Chondrocyte (in vitro differentiated cells): ENCODE measurements at regions not wholly inside any gene's neighbourhood (a gene's known extent, or its start where the extent isn't known, plus 50 kb on each side); places are given as distances from the start of the nearest gene placed in this dataset.
A peak's percentile ranks its signal among the peaks of the same experiment; 100 is the strongest.

Source experiments
- DNase-seq: peaks from one replicate; pipeline ENCODE4 v3.0.0; 2021; ENCODE audit warnings: mixed read lengths, low spot score
- H3K27ac Mint-ChIP-seq: one replicate; pipeline ENCODE4 v1.8.0; 2021; ENCODE audit warnings: mild to moderate bottlenecking, moderate library complexity, mixed read lengths; ENCODE audit not compliant: unreplicated experiment
- H3K27me3 Mint-ChIP-seq: 2 replicates; pipeline ENCODE4 v1.8.0; 2021; ENCODE audit warnings: low read depth, mixed read lengths
- H3K36me3 Mint-ChIP-seq: 2 replicates; pipeline ENCODE4 v1.8.0; 2021; ENCODE audit warnings: low read depth, mixed read lengths
- H3K4me1 Mint-ChIP-seq: 2 replicates; pipeline ENCODE4 v1.8.0; 2021; ENCODE audit warnings: low read depth, mild to moderate bottlenecking, mixed read lengths
- H3K4me3 Mint-ChIP-seq: one replicate; pipeline ENCODE4 v1.8.0; 2021; ENCODE audit warnings: mild to moderate bottlenecking, moderate library complexity, mixed read lengths; ENCODE audit not compliant: unreplicated experiment
- H3K9me3 Mint-ChIP-seq: 2 replicates; pipeline ENCODE4 v1.8.0; 2021; ENCODE audit warnings: low read depth, mixed read lengths
- CTCF ChIP-seq: fragments of 200-600 bp; sonication (generic); IDR thresholded peaks from 2 replicates; pipeline ENCODE4 v1.5.0; 2021; ENCODE audit warnings: antibody characterized with exemption, mild to moderate bottlenecking, moderate library complexity

- H3K4me3 Mint-ChIP-seq = no peak overlapping the region
- no peak for TF ChIP-seq CTCF
- peaks cover 13% of the 10 kb centered on the region for H3K4me1 Mint-ChIP-seq
- no peaks in the 10 kb centered on the region for H3K27me3 Mint-ChIP-seq
- H3K9me3 Mint-ChIP-seq = no peaks in the 10 kb centered on the region
- H3K27ac Mint-ChIP-seq = no peak overlapping the region
- H3K36me3 Mint-ChIP-seq = no peaks in the 10 kb centered on the region
- no peak for DNase-seq
Measured at GRCh38 chr6:90388395-90388794, 91.8 kb upstream of the BACH2 start.

GRCh38 chr6:90387826-90388225 lies 91.2 kb upstream of the BACH2 start:
- Mint-ChIP-seq H3K9me3 (no peaks in the 10 kb centered on the region), H3K4me1 (peaks cover 11% of the 10 kb centered on the region), H3K4me3 (no peak overlapping the region), H3K27me3 (no peaks in the 10 kb centered on the region), H3K36me3 (no peaks in the 10 kb centered on the region), H3K27ac (no peak overlapping the region)
- no peak for DNase-seq
- TF ChIP-seq CTCF = no peak

GRCh38 chr6:90387383-90387775 lies 90.7 kb upstream of the BACH2 start:
- peak overlapping the region; percentile 27 for H3K27ac Mint-ChIP-seq
- TF ChIP-seq CTCF = no peak
- H3K36me3 Mint-ChIP-seq = no peaks in the 10 kb centered on the region
- peaks cover 11% of the 10 kb centered on the region for H3K4me1 Mint-ChIP-seq
- H3K4me3 Mint-ChIP-seq = no peak overlapping the region
- H3K27me3 Mint-ChIP-seq = no peaks in the 10 kb centered on the region
- no peaks in the 10 kb centered on the region for H3K9me3 Mint-ChIP-seq
- no peak for DNase-seq

- no peak for DNase-seq
- no peak overlapping the region for H3K4me3 Mint-ChIP-seq
- H3K36me3 Mint-ChIP-seq = no peaks in the 10 kb centered on the region
- H3K4me1 Mint-ChIP-seq = peaks cover 11% of the 10 kb centered on the region
- no peaks in the 10 kb centered on the region for H3K27me3 Mint-ChIP-seq
- H3K27ac Mint-ChIP-seq = no peak overlapping the region
- no peaks in the 10 kb centered on the region for H3K9me3 Mint-ChIP-seq
- no peak for TF ChIP-seq CTCF
Measured at GRCh38 chr6:90386399-90387382, 90.0 kb upstream of the BACH2 start.

- Mint-ChIP-seq H3K27ac (no peak overlapping the region), H3K36me3 (no peaks in the 10 kb centered on the region), H3K27me3 (no peaks in the 10 kb centered on the region), H3K4me3 (no peak overlapping the region), H3K9me3 (no peaks in the 10 kb centered on the region), H3K4me1 (peaks cover 11% of the 10 kb centered on the region)
- TF ChIP-seq CTCF = no peak
- DNase-seq = no peak
Measured at GRCh38 chr6:90385759-90386313, 89.2 kb upstream of the BACH2 start.
